Tibial nerve (tissue), 4 donors: ENCODE measurements at regions not wholly inside any gene's neighbourhood (a gene's known extent, or its start where the extent isn't known, plus 50 kb on each side); places are given as distances from the start of the nearest gene placed in this dataset.

Experiments
- EP300 ChIP-seq, 2 donors: sonication (generic); formaldehyde crosslinking; IDR thresholded peaks; one replicate each; pipeline ENCODE4 v1.6.1; 2017; ENCODE audit warnings: antibody characterized with exemption in 2 of 2, mild to moderate bottlenecking in 1 of 2
- POLR2A ChIP-seq, 2 donors: fragments of 450-650 bp; IDR thresholded peaks; one replicate each; pipeline ENCODE4 v1.6.1; 2017; ENCODE audit warnings: antibody characterized with exemption in 2 of 2, mild to moderate bottlenecking in 2 of 2, moderate library complexity in 2 of 2
- TF ChIP-seq, protein P1 (sequence below), 5 experiments: fragments of 200-600 bp in 3 of 5; fragments of 450-650 bp in 2 of 5; sonication (generic) in 3 of 5; IDR thresholded peaks; one replicate each; pipeline ENCODE4 v1.5.1; 2016 to 2019; ENCODE audit warnings: antibody characterized with exemption in 5 of 5, mild to moderate bottlenecking in 3 of 5, moderate library complexity in 2 of 5

DNA sequence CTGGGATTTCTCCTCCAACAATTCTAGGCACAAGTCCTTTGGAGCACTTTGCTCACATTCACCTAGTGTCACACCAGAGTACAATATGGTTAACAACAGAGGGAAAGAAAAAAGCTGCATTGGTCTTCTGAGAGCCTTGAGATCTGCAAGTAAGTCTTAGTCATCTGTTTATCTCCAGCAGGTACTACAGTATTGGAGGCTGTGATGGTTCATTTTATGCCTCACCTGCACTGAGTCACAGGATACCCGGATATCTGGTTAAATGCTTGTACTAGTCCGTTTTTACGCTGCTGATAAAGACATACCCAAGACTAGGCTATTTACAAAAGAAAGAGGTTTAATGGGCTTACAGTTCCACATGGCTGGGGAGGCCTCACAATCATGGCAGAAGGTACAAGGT is 525.0 kb downstream of the NR2F1-AS1 start:
- TF ChIP-seq POLR2A (IDR thresholded peaks at IDR 0.05) (no peak), EP300 (IDR thresholded peaks at IDR 0.05) (no peak)
- TF ChIP-seq, protein P1, sequence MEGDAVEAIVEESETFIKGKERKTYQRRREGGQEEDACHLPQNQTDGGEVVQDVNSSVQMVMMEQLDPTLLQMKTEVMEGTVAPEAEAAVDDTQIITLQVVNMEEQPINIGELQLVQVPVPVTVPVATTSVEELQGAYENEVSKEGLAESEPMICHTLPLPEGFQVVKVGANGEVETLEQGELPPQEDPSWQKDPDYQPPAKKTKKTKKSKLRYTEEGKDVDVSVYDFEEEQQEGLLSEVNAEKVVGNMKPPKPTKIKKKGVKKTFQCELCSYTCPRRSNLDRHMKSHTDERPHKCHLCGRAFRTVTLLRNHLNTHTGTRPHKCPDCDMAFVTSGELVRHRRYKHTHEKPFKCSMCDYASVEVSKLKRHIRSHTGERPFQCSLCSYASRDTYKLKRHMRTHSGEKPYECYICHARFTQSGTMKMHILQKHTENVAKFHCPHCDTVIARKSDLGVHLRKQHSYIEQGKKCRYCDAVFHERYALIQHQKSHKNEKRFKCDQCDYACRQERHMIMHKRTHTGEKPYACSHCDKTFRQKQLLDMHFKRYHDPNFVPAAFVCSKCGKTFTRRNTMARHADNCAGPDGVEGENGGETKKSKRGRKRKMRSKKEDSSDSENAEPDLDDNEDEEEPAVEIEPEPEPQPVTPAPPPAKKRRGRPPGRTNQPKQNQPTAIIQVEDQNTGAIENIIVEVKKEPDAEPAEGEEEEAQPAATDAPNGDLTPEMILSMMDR (IDR thresholded peaks at IDR 0.05): no peak
